CD4-positive, alpha-beta T cell (primary cell): ENCODE measurements at regions not wholly inside any gene's neighbourhood (a gene's known extent, or its start where the extent isn't known, plus 50 kb on each side); places are given as distances from the start of the nearest gene placed in this dataset.

ENCODE experiments used
- ATAC-seq: fragments of 200-7000 bp; cut with Tn5 transposase; one replicate; pipeline ENCODE4 v1.10.0; 2022; ENCODE audit warnings: mild to moderate bottlenecking; ENCODE audit not compliant: poor library complexity
- CTCF ChIA-PET: fragments of 350-600 bp; sonication (Branson Sonifier 250); formaldehyde crosslinking; loops from one replicate; lab custom pipeline; 2021; ENCODE audit warnings: antibody characterized with exemption, inconsistent platforms; lab: Charles Lee
- POLR2A ChIA-PET: fragments of 350-600 bp; sonication (Branson Sonifier 250); formaldehyde crosslinking; loops from one replicate; lab custom pipeline; 2021; ENCODE audit warnings: antibody characterized with exemption, inconsistent platforms; lab: Charles Lee
- DNase-seq, 14 experiments: peaks; one replicate each; pipeline ENCODE4 v3.0.0-alpha.2; 2013 to 2020; ENCODE audit warnings: mixed read lengths in 2 of 14
- H3K27ac ChIP-seq, 2 donors: one replicate each; pipeline versions ENCODE4 v1.5.1 to v1.7.0; 2013; ENCODE audit warnings: low read length in 2 of 2, low read depth in 1 of 2, mild to moderate bottlenecking in 1 of 2
- H3K27me3 ChIP-seq, 2 experiments: 1 replicate in 1 of 2; 2 replicates in 1 of 2; pipeline versions ENCODE4 v1.6.1 to v1.7.0; 2013; ENCODE audit warnings: low read length in 2 of 2, control low read depth in 1 of 2, mild to moderate bottlenecking in 1 of 2, moderate library complexity in 1 of 2; ENCODE audit not compliant: insufficient read depth in 2 of 2, control insufficient read depth in 1 of 2
- H3K36me3 ChIP-seq: one replicate; pipeline ENCODE4 v1.6.1; 2013; ENCODE audit warnings: low read length, control low read depth; ENCODE audit not compliant: insufficient read depth
- H3K4me1 ChIP-seq: one replicate; pipeline ENCODE4 v1.6.1; 2013; ENCODE audit warnings: low read length, control low read depth; ENCODE audit not compliant: insufficient read depth
- H3K4me3 ChIP-seq: one replicate; pipeline ENCODE4 v1.5.1; 2013; ENCODE audit warnings: mild to moderate bottlenecking, low read length, moderate library complexity
- H3K9me3 ChIP-seq, 2 experiments: 1 replicate in 1 of 2; 2 replicates in 1 of 2; pipeline versions ENCODE4 v1.6.1 to v1.7.0; 2013; ENCODE audit warnings: low read length in 2 of 2, mild to moderate bottlenecking in 2 of 2, control low read depth in 1 of 2, moderate library complexity in 1 of 2; ENCODE audit not compliant: control insufficient read depth in 1 of 2, insufficient read depth in 1 of 2
- H3K27ac Mint-ChIP-seq: one replicate; pipeline ENCODE4 v1.8.0; 2020; ENCODE audit warnings: mixed read lengths
- H3K27me3 Mint-ChIP-seq: one replicate; pipeline ENCODE4 v1.8.0; 2021; ENCODE audit warnings: mixed read lengths
- H3K36me3 Mint-ChIP-seq: one replicate; pipeline ENCODE4 v1.8.0; 2021; ENCODE audit warnings: low read depth, mixed read lengths
- H3K4me1 Mint-ChIP-seq: one replicate; pipeline ENCODE4 v1.8.0; 2021; ENCODE audit warnings: low read depth, mixed read lengths
- H3K4me3 Mint-ChIP-seq: one replicate; pipeline ENCODE4 v1.8.0; 2020; ENCODE audit warnings: mild to moderate bottlenecking, mixed read lengths
- H3K9me3 Mint-ChIP-seq: one replicate; pipeline ENCODE4 v1.8.0; 2020; ENCODE audit warnings: mixed read lengths
- CTCF ChIP-seq: fragments of 200-600 bp; IDR thresholded peaks from one replicate; pipeline ENCODE4 v1.8.0; 2022; ENCODE audit warnings: antibody characterized with exemption, mild to moderate bottlenecking
- intact Hi-C, 2 experiments: fragments of 100-400 bp; cut with DNase I in 1 of 2; cut with micrococcal nuclease in 1 of 2; formaldehyde crosslinking; loops; one replicate each; pipeline versions ENCODE4 v1.15.1 to v1.9.0; 2023 to 2025; cut with DNase I, micrococcal nuclease

DNA sequence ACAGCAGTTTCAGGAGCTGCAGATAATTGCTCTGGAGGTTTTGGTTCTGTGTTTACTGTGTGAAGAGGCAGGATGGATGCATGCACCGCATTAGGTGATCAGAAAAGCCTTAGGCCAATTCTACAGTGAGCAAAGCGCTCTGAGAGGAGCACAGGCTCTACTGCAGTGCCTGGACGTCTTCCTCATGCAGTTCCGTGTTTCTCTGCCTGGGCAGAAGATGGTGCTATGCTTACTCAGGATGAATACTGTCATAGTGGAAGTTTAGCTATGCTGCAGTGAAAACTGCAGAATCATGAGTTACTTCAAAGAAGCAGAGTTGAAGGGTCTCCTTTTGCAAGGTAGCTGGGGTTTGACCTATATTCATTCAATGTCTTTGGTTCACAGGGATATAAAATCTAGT lies 1012.4 kb downstream of the KCNJ18 start:
- Mint-ChIP-seq H3K27ac (no peak overlapping the region), H3K36me3 (no peaks in the 10 kb centered on the region), H3K27me3 (no peaks in the 10 kb centered on the region), H3K4me1 (no peaks in the 10 kb centered on the region), H3K9me3 (peaks cover 15% of the 10 kb centered on the region), H3K4me3 (no peak overlapping the region)
- Histone ChIP-seq H3K27ac (no peak overlapping the region), H3K9me3 (peaks cover 4 to 30% of the 10 kb centered on the region in 2 experiments), H3K36me3 (no peaks in the 10 kb centered on the region), H3K4me3 (no peak overlapping the region), H3K4me1 (no peaks in the 10 kb centered on the region), H3K27me3 (no peaks in the 10 kb centered on the region)
- CTCF ChIA-PET = no interaction called here
- TF ChIP-seq CTCF = no peak
- no peak for DNase-seq
- intact Hi-C loops = no loop called here
- POLR2A ChIA-PET = no interaction called here
- ATAC-seq = no peak

DNA sequence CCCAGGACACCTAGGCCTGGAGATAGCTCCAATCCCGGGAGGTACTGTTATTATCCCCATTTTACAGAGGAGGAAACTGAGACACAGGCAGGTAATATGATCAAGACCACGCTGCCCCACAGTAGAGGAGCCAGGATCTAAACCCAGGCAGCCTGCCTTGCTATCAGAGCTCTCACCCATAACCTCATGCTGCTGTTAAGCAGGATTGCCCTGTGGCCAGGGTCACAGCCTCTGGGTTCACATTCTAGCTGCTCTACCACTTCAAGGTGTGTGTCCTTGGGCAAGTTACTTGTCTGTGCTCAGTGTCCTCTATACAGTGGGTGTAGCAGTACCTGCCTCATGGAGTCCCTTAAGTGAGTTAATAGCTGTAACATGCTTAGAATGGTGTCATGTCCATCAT lies 1015.3 kb downstream of the KCNJ18 start:
- ChIA-PET CTCF (no interaction called here), POLR2A (no interaction called here)
- peaks cover 4 to 44% of the 10 kb centered on the region in 2 experiments for H3K9me3 ChIP-seq
- H3K4me1 ChIP-seq = no peaks in the 10 kb centered on the region
- Mint-ChIP-seq H3K27ac (no peak overlapping the region), H3K27me3 (no peaks in the 10 kb centered on the region), H3K4me1 (no peaks in the 10 kb centered on the region), H3K4me3 (no peak overlapping the region), H3K36me3 (no peaks in the 10 kb centered on the region), H3K9me3 (peaks cover 22% of the 10 kb centered on the region)
- no peak for ATAC-seq
- H3K4me3 ChIP-seq = no peak overlapping the region
- no peak for DNase-seq
- intact Hi-C loops = no loop called here
- no peak overlapping the region for H3K27ac ChIP-seq
- H3K36me3 ChIP-seq = no peaks in the 10 kb centered on the region
- no peaks in the 10 kb centered on the region for H3K27me3 ChIP-seq
- TF ChIP-seq CTCF = no peak

DNA sequence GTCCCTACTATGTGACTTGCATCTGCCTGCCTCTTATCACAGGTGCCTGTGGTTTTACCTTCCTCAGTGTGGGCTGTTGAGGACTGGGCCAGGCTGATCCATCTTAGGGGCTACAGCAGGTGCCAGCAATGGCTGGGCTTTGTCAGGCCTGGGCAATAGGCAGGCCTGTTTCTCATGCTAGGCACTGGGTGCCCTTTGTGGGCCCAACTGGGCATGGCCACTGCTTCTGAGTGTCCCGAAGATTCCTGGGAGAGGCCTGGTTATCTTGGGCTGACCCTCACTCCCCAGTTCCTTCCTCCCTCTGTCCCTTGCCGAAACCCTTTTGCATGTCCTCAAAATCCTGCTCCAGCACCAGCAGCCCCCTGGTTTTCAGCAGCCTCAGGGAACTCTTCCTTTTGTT lies 1024.9 kb downstream of the KCNJ18 start:
- Histone ChIP-seq H3K27me3 (no peaks in the 10 kb centered on the region), H3K36me3 (no peaks in the 10 kb centered on the region), H3K9me3 (peaks cover 0 to 29% of the 10 kb centered on the region in 2 experiments), H3K4me1 (no peaks in the 10 kb centered on the region), H3K27ac (no peak overlapping the region), H3K4me3 (no peak overlapping the region)
- ATAC-seq (no peak), DNase-seq (no peak)
- no peak for TF ChIP-seq CTCF
- POLR2A ChIA-PET = no interaction called here
- intact Hi-C loops = no loop called here
- no peak overlapping the region for H3K27ac Mint-ChIP-seq
- H3K27me3 Mint-ChIP-seq = no peaks in the 10 kb centered on the region
- no peaks in the 10 kb centered on the region for H3K4me1 Mint-ChIP-seq
- H3K9me3 Mint-ChIP-seq = peaks cover 23% of the 10 kb centered on the region
- CTCF ChIA-PET = no interaction called here
- no peaks in the 10 kb centered on the region for H3K36me3 Mint-ChIP-seq
- H3K4me3 Mint-ChIP-seq = no peak overlapping the region
